ENCODE measurements at regions not wholly inside any gene's neighbourhood (a gene's known extent, or its start where the extent isn't known, plus 50 kb on each side); places are given as distances from the start of the nearest gene placed in this dataset.

DNA sequence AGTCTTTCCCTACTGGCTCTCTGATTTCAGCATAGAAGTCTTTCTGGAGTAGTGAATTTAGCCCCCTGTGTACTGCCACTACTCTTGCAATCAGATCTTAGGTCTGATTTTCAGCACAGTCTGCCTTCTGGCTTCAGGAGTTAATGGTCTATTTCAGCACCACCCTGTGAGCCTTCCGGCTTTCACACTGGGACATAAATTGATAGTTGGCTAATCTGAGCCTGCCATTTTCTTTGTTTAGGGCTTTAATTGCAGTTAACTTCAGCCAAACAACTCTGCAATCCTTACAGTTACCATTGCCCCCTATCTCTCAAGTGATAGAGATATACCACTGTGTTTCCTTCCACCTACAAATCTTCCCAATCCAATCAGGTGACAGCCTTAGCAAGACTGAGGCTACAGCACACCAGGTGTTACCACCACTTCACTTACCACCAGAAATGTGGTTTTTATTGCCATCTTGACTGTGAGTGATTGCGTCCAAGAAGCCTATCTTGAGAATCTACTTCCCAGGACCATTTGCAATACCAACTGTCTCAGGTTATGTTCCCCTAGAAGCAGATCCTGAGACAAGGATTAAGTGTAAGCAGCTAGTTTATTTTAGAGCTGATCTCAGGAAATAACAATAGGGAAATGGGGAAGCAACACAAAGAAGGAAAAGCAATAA, 51.9 kb upstream of the NEK6 start:
- TF ChIP-seq, protein P1, sequence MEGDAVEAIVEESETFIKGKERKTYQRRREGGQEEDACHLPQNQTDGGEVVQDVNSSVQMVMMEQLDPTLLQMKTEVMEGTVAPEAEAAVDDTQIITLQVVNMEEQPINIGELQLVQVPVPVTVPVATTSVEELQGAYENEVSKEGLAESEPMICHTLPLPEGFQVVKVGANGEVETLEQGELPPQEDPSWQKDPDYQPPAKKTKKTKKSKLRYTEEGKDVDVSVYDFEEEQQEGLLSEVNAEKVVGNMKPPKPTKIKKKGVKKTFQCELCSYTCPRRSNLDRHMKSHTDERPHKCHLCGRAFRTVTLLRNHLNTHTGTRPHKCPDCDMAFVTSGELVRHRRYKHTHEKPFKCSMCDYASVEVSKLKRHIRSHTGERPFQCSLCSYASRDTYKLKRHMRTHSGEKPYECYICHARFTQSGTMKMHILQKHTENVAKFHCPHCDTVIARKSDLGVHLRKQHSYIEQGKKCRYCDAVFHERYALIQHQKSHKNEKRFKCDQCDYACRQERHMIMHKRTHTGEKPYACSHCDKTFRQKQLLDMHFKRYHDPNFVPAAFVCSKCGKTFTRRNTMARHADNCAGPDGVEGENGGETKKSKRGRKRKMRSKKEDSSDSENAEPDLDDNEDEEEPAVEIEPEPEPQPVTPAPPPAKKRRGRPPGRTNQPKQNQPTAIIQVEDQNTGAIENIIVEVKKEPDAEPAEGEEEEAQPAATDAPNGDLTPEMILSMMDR (IDR thresholded peaks at IDR 0.05): no peak
- TF ChIP-seq ZFX (IDR thresholded peaks at IDR 0.05; ENCODE audit: borderline replicate concordance): no peak

All from 22Rv1 (cell line).